COLO829 (cell line): ENCODE measurements at regions not wholly inside any gene's neighbourhood (a gene's known extent, or its start where the extent isn't known, plus 50 kb on each side); places are given as distances from the start of the nearest gene placed in this dataset.

Experiments
- DNase-seq: peaks from one replicate; pipeline ENCODE4 v3.0.0; 2012; ENCODE audit warnings: low spot score

- DNase-seq, result no peak
Measured at GRCh38 chr10:129090165-129090564, 376.9 kb upstream of the MGMT start.

DNA sequence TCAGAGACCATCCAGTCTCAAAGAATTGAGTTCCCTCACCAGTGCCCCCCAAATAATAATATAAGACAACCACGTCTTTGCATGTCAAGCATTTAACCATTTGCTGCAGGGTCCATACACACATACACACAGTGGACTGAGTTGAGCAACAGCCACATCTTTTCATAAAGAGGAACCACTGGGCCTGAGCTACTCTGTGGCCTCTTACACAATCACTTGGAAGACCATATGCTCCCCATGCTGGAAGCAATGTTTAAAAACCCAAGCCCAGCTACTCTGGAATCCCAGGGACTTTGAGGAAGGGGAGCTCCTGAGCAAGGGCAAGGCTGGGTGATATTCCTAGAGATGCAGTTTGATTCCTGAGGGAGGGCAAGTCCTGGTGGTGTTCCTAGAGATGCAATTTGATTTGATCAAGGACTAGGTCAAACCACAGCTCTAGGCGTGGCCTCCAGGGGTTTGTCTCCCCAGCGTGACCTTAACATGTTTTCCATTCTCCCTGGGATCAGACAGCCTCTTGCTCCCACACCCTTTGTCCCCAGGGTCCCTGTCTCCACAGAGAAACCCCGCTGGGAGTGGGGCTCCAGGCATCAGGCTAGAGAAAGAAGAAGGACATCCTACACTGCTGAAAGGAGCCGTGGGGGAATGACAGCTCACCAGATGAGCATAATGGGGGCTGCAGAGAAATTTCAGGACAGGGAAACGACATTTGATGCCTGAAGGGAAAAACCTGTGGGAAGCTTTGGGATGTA is 376.2 kb upstream of the MGMT start:
- no peak for DNase-seq

- no peak for DNase-seq
Measured at GRCh38 chr10:129093641-129094040, 373.4 kb upstream of the MGMT start.

DNA sequence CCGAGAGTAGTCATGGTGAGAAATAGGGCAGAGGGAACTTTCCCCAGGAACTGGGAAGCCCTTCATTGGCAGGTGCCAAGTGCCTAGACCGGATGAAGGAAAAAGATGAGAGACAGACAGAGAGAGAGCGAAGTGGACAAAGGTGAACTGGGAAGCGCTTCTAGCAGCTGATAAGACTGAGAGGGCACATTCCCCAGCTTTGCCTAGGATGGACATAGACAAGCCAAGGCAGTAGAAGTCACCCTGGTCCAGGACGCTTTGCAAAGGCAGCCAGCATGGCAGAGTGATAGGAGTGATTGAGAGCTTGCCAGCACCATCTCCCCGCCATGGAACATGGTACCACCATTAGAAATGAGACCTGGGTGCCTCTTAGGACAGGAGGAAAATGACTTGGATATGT is 372.8 kb upstream of the MGMT start:
- DNase-seq, result no peak

DNA sequence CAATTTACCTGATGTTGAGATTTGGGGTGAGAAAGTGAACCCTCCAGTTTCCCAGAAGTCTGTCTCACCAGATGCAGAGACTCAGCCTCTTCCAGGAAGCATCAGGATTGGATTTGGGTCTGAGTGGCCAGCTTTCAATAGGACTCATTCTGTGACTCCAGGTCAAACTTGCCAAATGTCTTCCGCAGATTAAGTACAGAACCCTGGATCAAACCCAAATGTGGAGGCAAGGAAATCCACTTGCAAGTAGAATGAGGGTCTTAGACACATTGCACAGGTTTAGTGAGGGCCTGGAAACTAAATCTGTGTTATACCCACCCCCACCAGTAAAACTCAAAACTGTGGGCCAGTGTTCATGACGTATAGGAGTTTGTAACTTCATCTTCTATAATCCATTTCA is 372.2 kb upstream of the MGMT start:
- no peak for DNase-seq

- DNase-seq, result no peak
Measured at GRCh38 chr10:129095680-129096064, 371.4 kb upstream of the MGMT start.

- no peak for DNase-seq
Measured at GRCh38 chr10:129096065-129096984, 370.7 kb upstream of the MGMT start.

DNA sequence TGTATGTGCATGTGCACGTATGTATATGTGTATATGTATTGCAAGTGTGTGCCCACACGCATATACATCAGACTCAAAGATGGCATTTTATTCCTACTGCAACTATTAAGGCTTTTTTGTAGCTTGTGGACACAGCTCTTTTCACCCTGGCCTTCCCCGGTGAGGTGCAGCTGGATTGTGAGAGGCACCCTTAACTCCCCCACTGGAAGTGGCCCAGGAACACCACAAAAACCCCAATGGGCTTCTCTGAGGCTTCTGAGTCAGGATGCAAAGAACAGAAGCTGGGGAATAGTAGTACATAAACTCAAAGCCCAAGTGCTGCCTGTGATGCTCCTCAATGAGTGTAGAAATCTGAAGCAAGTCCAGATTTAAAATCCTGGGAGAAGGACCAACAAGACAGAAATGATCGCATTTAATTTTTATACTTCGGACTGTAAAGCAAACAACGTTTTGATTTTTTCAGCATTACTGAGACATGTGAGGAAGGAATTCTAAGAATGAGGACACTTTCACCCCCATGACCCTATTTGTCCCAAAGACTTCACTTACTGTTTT is 369.2 kb upstream of the MGMT start:
- no peak for DNase-seq

DNA sequence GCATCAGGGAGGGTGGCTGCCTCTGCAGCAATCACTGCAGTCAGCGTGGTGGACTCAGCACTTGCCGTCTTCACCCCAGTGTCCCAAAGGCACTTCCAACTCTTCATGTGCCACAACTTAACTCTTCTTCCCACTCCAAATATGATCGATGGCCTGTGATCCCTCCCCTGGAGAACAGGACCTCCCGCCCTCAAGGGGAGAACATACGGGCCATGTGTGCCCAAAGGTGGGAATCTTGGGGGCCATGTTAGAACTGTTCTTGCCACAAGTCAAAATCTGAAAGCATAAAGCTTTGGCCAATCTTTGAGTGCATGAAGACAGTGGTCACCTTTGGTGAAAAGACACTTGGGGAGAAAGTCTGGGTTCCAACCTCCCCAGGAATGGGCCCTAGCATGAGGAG is 368.5 kb upstream of the MGMT start:
- DNase-seq, result no peak

DNA sequence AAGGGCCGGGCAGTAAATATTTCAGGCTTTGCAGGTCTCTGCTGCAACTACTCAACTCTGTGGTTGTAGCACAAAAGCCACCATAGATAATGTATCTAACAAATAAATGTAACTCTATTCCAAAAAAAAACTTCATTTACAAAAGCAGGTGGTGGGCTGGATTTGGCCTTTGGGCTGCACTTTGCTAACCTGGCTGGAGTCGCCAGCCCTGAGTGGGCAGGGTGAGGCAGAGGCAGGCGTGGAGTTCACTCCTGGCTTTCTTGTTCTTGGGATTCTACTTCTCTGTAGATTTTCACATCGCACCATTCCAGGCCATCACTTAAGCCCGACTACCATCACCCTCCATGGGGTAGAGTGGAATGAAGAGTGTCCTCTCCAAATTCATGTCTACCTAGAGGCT is 367.6 kb upstream of the MGMT start:
- no peak for DNase-seq

DNA sequence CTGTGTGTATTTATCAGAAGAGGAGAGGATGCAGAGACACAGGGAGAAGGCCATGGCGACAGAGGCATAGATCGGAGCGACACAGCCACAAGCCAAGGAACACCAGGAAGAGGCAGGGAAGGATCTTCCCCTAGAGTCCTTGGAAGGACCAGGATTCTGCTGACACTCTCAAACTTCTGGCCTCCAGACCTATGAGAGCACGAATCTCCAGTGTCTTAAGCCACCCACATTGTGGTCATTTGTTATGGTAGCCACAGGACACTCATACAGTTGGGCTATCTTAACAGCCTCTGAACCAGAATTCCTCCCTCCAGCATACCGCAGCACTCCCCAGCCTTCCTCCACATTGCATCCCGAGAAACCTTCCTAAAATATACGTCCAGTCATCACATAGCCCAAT is 367.0 kb upstream of the MGMT start:
- DNase-seq, result no peak

DNA sequence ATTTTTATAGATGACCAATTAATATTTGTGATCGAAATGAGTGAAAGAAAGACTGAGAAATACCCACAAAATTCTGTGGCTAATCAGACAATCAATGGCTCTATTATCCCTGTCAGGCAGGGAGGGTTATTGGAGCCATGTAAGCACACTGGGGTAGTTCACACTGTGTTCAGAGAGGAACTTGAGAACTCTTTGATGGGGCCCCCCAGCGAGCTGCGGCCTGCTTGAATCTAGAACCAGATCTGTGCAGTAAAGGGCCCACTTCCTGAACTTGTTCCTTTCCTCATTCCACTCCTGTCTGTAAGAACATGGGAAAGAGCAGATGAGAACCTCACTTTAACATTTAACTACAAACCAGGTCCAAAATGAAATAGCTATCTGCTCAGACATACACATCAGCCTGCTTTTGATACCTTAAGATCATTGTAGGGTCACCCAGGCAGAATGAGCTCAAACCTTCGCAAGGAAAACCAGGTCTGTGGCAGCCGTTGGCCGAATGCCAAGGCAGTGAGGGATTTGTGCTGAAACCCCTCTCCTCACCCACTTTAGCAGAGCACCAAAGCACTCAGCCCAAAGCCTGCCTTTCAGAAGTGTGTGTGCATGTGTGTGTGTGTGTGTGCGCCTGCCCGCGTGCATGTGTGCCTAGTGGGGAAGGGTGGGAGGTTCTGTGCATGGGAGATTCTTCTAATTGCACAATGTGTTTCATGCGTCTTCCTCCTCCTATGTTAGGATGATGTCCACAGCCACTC is 365.6 kb upstream of the MGMT start:
- DNase-seq, result no peak

GRCh38 chr10:129102906-129103693 is 363.9 kb upstream of the MGMT start:
- no peak for DNase-seq

DNA sequence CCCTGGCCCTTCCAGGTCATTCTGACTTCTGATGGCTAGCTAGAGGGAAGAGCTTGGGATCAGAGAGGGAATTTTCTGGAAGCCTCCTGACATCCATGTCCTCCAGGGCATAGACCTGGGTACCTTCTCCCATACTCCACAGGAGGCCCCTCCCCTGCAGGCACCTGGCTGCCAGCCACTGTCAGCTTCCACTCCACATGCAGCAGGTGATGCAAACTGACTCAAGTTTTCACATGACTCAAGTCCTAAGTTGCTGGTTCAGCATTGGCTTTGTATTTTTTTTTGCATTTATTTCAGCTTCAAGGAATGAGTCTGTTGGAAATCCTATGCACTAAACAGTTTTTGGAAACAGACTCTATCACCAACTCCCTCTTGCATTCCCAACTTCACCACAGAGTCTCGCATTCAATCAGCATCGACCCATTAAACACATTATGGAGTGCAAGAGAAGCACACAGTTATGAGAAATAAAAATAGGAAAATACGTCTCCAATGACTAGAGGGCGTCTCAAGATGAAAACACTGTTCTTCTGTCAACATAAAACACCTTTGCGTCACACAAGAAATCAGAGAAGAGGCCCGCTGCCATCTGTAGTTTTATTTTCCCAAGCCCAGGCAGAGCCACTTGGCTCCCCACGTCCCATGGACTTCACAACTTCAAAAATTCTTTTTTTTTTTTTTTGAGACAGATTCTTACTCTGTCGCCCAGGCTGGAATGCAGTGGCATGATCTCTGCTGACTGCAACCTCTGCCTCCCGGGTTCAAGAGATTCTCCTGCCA is 362.6 kb upstream of the MGMT start:
- no peak for DNase-seq

GRCh38 chr10:129105266-129105665 is 361.8 kb upstream of the MGMT start:
- DNase-seq, result no peak

DNA sequence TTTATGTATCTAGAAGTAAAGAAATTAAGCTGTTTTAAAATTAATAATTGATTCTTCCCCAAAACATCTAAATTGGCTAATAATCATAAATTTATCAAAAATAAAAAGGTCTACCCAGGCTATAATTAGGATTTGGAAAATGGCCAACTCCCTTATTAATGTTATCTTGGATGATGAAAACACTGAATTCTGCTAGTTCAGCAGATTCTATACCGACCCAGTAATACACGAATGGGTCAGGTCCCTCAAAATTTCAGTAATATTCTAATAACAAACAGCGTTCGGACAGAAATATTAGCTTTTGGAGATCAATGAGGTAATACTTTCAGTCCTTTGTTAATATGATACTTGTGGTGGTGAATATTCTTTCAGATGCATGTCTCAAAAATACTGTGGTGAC is 360.7 kb upstream of the MGMT start:
- DNase-seq, result no peak

DNA sequence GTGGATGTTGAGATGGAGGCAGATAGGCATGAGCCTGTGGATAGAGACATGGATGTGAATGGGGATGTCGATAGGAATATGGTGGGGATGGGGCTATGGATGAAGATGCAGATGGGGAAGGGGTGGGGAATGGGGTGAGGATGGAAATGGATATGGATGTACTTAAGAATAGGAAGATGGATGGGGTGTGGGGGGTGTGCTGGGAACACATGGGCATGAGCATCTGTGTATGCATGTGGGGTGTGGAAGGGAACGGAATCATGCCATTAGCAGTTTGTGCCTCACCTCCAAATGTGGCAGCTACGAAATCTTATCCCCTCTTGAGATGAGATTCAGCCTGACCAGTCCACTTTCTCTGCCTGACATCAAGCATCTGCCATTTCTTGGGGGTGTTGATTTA is 359.5 kb upstream of the MGMT start:
- DNase-seq, result no peak

DNA sequence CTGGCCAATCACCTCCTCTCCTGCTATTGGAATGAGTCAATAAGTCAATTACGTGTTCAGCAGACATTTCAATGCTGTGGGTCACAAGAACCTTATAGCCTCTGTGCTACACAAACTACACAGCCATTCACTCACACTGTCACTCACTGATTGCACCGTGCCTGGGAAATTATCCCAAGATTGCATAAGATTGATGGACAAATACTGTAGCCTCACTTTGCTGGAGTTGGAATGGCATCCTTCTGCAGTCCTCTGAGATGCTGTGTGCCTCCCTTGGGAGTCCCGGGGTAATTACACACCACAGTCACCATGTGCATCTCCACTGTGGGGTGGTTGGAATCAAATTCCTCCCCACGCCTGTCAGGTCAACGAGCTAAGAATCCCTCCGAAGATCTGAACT is 358.7 kb upstream of the MGMT start:
- DNase-seq, result no peak

DNA sequence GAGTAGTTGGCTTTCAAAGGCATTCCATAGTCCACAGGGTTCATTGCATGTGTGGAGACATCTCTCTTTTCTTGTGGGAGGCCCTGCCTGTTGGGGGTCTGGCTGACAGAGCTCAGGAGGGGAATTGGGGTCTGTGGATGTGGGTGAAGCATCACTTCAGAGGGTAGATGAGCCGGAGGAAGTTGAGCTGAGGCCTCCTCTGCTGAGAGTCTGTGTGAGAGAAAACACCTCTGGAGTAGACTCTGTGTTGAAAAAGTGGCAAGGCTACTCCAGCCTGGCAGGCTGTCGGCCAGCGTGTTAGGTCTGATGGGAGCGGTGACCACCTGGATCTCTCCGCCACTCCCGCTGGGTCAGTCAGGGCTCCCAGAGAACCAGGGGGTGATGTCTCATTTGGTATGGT is 358.0 kb upstream of the MGMT start:
- no peak for DNase-seq

GRCh38 chr10:129110780-129111179 is 356.3 kb upstream of the MGMT start:
- DNase-seq, result no peak

GRCh38 chr10:129111922-129112321 is 355.1 kb upstream of the MGMT start:
- DNase-seq, result no peak
